GM21447 (cell line): ENCODE measurements at regions not wholly inside any gene's neighbourhood (a gene's known extent, or its start where the extent isn't known, plus 50 kb on each side); places are given as distances from the start of the nearest gene placed in this dataset.
"Not testable (repeated sequence)": the region's sequence is repeated elsewhere in the genome, so short reads cannot be mapped to it uniquely, and the experiment has no call there.

ENCODE experiments used
- ATAC-seq: cut with Tn5 transposase; IDR thresholded peaks from one replicate; pipeline ENCODE4 v1.9.1; 2021; ENCODE audit not compliant: unreplicated experiment

- ATAC-seq, result not testable (repeated sequence)
These were observed 822.1 kb downstream of the KCNMA1 start for GRCh38 chr10:76815505-76815904.

- no peak for ATAC-seq
These were observed 826.2 kb downstream of the KCNMA1 start for GRCh38 chr10:76811430-76811829.

- no peak for ATAC-seq
These were observed 849.2 kb downstream of the KCNMA1 start for GRCh38 chr10:76788452-76788811.

DNA sequence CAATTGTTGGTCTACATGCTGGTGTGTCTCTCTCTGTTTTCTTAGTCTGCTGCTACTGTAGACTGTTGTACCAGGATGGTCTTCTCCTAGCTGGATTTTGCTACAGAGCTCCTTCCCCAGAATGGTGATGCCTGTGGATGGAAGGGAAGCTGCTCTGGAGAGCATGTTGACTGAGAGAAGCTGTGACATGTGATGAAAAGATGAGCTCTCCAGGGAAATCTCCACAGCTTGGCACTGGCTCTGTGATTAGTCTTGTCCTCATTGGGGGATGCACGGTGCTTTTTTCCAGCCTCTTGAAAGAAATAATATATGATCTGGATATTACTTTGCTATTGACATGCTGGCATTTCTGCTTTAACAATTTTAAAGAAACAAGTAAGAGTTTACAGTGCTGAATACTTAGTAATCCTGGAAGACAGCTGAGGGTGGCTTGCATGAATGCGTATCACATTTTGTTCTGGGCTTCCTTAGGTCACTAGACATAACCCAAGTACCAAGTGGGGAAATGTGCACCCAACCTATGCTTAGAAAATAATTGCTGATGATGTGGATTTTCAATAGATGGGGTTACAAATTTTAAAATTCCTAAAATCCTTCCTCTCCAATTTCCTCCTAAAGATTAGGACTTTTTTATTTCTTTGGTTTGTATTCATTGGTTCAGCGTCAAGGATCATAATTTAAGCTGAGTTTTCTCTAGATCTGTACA, 849.7 kb downstream of the KCNMA1 start:
- ATAC-seq, result no peak

GRCh38 chr10:76786504-76787072, 851.0 kb downstream of the KCNMA1 start:
- no peak for ATAC-seq

- ATAC-seq, result no peak
These were observed 853.5 kb downstream of the KCNMA1 start for GRCh38 chr10:76784076-76784475.

DNA sequence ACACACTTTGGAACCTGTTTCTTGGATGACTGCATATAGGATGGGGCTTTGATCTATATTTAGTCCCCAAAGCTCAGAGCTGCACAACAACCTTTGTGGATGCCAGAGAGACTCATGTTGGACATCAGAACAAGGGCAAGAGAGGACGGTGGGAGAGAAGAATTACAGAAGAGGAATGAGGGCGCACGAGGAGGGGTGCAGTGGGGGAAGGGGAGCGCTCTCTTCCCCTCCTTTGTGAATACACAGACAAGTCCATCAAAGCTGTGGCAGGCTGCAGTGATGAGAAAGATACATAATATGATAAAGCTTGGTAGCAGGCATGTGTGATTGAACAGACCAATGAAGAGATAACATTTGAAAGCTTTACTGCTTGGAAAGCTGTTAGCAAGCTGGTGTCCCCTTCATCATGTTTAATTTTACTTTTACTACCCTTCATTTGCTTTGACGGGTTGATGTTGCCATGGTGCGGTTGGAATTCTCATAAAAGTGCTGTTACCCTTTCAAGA, 857.8 kb downstream of the KCNMA1 start:
- ATAC-seq, result no peak

DNA sequence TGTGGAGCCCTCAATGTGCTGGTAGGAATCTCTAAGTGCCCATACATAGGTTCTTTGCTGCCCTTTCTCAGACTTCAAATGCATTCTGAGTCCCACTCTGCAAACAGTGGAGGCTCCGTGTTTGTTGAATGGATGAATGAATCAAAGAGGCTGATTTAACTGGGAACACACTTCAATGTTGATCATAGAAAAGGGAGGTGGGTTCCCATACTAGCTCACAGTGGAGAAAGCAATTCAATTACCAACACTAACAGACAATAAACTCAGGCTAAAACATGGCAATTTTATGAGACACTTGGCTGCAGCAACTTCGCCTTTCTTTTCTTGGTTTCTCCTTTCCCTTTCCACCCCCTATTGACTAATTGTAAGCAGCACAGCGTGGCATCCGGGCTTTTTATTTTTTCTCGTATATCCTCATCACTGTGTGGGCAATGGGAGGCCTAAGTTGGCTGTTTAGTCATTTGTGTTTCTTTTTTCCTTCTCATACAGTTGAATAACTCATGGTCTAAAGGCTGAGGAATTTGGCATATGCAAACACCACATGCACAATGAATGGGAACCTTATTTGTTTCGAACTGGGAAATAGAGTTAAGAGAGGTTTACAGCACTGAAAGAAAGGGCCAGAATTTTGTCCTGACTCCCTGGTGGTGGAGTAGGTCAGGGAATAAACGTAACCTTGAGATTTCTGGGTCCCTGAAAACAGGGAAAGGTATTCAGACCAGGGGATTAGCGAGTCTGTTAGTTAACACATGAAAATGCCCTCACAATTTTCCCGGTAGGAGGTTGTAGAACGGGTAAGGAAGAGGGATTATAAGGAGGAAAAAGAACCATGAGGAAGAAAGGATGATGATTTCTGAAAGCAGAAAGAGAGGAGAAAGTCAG, 858.5 kb downstream of the KCNMA1 start:
- no peak for ATAC-seq

DNA sequence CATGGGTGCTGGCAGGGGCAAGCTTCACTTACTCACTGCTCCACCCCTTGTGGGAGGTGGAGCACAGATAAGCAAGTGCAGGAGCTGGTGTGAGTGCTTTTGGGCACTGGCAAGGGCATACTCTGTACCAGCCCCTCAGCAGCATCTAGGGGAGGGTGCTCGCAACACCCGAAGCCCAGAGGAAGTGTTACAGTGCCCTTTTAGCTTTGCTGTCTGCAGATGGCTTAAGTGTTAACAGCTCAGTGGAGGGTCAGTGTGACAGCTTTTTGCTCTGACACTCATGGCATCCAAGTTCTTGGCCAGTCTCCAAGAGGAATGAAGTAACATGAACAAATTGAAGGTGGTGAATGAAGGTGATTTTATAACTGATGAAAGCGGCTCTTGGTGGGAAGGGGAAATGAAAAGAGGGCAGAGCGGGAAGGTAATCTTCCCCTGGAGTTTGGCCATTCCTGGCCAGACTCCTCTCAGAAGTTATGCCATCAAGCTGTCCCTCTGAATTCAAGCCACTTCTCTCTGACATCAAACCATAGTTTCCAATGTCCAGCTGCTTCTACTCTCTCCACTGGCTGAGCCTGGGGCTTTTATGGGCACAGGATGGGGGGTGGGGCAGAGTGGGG, 862.5 kb downstream of the KCNMA1 start:
- ATAC-seq, result no peak

GRCh38 chr10:76769582-76769981, 868.0 kb downstream of the KCNMA1 start:
- ATAC-seq, result no peak

DNA sequence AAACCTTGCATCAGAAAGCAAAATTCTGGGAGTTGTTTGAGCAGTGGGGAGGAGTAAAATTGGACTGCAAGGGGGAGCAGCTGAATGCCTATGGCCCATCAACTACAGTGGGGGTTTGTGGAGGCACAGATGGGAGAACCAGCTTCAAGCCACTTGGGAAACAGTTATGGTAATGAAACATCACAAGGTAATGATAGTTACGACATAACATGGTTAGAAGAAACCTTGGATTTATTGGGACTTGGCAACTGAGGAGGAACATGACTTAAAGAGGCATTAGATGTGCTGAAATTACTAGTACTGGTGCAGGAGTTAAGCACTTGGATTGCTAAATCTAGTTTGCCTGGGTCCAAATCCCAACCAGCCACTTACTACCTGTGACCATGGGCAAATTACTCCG, 868.4 kb downstream of the KCNMA1 start:
- no peak for ATAC-seq

DNA sequence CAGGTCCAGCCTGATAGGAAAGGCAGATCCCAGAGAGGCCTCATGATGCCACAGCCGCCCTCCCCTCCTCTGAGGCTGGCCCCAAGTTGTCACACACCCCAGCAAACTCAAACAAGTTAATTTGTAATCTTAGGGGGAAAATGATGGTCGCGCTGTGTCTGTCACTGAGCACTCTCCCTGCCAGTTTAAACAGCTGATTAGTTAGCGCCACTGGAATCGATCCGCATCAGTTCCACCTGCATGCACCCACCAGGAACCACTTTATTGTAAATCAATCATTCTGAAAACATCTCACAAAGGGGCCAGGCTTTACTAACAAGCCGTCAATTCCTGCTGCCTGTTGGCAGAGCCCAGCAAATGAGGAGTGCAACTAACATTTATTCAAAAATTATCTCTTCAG, 870.9 kb downstream of the KCNMA1 start:
- ATAC-seq, result no peak

- not testable (repeated sequence) for ATAC-seq
These were observed 872.7 kb downstream of the KCNMA1 start for GRCh38 chr10:76764921-76765320.

DNA sequence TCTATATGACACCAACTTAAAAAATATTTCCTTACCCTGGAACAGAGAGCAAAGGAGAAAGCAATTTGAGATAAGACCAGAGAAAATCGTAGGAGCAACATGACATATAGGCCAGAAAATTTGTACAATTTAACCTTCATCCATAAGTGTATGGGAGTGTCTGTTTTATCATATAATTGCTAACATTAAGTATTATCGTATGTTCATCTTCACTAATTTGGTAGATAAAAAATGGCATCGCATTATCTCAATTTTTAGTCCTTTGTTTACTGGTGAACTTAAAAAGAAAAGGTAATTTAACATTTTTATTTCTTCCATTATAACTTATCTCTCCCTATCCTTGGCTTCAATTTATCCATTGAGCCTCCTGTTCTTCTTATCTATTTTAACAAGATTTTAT, 873.4 kb downstream of the KCNMA1 start:
- ATAC-seq, result no peak

DNA sequence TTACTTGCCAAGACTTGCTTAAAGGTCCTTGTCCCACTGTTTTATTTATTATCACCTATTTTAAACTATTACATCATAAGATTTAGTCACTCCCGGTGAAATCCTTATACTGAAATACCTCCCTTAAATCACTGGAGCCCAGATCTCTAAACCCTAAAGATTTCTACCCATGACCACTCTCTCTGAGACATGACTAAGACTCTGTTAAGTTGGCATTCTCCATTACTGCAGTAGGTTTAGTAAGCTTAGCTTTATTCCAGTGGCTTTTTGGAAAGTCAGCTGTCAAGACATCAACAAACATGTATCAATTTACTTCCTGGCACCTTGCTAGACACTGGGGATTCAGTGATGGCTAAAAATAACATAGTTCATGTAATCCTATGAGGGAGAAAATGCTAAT, 874.2 kb downstream of the KCNMA1 start:
- no peak for ATAC-seq

- no peak for ATAC-seq
These were observed 877.9 kb downstream of the KCNMA1 start for GRCh38 chr10:76759681-76760080.

GRCh38 chr10:76743169-76743568, 894.4 kb downstream of the KCNMA1 start:
- no peak for ATAC-seq

GRCh38 chr10:76740514-76740913, 897.1 kb downstream of the KCNMA1 start:
- no peak for ATAC-seq

DNA sequence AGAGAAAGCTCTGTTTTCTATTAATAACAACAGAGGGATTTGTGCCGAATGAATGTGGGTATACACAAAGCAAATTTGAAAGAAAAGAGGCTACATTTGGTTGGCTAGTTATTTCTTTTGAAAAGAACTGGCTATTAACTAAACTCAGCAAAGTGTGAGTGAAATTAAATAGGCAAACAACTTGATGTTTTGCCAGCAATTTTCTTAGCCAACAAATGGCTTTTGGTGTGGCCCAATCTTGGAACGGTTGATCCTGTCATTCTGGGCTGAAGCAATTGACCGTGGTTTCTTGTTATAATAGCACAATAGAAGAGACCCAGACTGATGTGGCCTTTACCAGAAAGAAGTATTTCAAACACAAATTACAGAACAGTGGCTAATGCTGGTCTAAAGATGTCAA, 898.6 kb downstream of the KCNMA1 start:
- ATAC-seq, result no peak

DNA sequence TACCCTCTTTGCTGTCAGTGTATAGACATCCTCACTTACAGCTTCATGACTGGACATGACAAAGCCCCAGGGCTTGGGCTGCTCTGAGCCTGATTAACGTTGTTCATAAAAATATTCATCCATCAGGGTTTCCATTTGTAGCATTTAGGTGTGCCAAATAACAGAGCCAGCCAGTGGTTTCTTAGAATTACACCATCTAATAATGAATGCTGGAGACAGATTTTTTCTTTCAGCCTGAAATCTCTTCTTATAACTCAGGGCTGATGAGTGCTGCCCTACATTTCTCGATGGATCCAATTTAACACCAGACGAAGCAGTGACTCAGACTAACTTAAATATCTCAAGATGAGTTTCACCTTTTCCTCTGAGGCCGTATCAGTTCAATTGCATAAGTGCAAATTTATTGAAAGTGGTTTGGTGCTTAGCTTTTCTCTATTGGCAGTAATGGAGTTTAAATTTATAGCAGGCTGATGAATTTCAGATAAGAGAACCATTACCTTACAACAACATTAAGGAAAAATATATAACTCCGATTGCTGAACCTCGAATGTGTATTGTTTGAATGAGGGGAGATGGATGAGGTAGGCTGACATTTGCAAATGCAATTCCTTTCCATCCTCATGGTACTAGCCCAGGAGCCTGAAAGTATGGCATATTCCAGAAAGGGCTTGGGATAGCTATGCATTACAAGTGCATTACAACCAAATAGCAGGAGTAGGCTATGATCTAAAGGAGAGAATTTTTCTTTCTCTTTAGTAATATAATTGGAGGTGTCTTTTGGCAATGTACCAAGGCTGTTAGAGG, 900.6 kb downstream of the KCNMA1 start:
- no peak for ATAC-seq

DNA sequence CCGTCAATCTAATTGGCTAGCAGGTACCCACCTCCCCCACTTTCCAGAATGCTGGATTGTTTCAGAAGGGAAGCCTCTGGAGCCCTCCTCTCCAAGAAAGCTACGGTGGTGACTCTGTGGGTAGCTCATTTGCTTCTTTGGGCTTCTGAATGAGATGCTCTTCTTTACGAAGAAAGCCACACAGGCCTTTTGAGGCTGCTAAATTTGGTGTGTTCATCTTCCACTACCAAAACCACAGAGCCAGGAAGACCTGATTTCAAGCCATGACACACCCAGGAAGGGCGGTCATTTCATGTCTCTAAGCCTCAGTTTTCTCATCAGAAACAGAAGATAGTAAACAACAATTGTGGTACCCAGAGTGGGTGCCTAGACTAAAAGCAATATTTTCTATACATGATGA, 901.2 kb downstream of the KCNMA1 start:
- no peak for ATAC-seq
